BJ (cell line): ENCODE measurements at regions not wholly inside any gene's neighbourhood (a gene's known extent, or its start where the extent isn't known, plus 50 kb on each side); places are given as distances from the start of the nearest gene placed in this dataset.

Experiments
- CTCF ChIA-PET: fragments of 350-600 bp; formaldehyde crosslinking; extraction: SDS; loops from one replicate; lab custom pipeline; 2021; ENCODE audit warnings: antibody characterized with exemption, inconsistent platforms; lab: Yijun Ruan, JAX
- POLR2A ChIA-PET: fragments of 300-600 bp; sonication (Branson Sonifier 250); formaldehyde crosslinking; extraction: SDS; loops from one replicate; lab custom pipeline; 2021; ENCODE audit warnings: antibody characterized with exemption; lab: Charles Lee
- DNase-seq: peaks from one replicate; pipeline ENCODE4 v3.0.0-alpha.2; 2011; ENCODE audit warnings: low read depth
- H3K27me3 ChIP-seq: 2 replicates; pipeline ENCODE4 v1.6.0; 2011; ENCODE audit warnings: low read length; ENCODE audit not compliant: control insufficient read depth, insufficient read depth
- H3K36me3 ChIP-seq: 2 replicates; pipeline ENCODE4 v1.5.1; 2011; ENCODE audit warnings: low read length; ENCODE audit not compliant: control insufficient read depth, insufficient read depth
- H3K4me3 ChIP-seq: 2 replicates; pipeline ENCODE4 v1.5.1; 2011; ENCODE audit warnings: low read depth, mild to moderate bottlenecking, control low read depth, low read length
- TF ChIP-seq, protein P1 (sequence below): IDR thresholded peaks from 2 replicates; pipeline ENCODE4 v1.5.1; 2011; ENCODE audit warnings: low read depth, mild to moderate bottlenecking, control low read depth, inconsistent platforms, low read length, moderate library complexity; ENCODE audit not compliant: insufficient read depth

DNA sequence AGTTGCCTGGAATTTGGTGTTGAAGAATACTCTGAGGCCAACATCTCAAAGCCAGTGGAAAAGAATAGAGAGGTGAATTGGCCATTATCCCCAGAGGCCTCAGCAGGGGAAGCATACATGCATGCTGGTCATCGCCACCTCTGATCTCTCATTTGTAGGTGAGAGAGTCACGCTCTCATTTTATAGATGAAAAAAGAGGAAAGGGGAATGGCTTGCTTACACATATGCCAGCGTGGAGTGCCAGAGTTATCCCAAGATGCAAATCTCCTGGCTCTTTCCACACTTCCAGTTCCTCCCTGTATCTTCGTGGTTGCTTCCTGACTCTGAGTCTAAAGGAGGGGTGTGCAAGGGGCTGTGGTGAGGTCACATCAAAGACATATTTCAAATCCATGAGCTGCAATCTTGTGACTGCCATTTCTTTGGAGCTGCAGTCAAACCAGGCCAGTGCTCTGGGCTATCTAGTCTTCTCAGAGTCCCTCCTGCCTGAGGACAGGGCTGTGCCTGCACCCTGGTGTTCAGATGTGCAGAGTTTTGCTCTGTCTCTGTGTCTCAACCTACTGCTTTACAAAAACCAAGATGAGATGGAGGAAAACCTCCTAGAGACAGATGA lies 324.7 kb downstream of the MYCN start:
- H3K4me3 ChIP-seq, result no peak overlapping the region

DNA sequence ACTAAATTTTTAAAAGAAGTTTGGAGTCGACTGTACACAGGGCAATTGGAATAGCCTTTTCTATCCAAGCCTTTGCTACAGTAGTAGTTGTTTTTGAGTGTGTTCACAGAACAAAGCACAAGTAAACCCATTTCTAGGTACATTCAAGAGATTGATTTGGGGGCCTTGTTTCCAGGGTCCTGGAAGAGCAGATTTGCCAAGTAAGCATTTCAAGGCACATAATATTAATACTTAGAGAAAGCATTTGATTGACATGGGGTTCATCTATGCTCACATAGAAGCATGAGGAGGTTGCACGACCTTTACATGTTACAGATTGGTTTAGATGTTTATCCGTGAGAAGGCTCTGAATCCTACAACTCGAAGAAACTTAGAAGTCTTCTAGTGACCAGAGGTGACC lies 324.1 kb downstream of the MYCN start:
- ChIA-PET CTCF (no interaction called here), POLR2A (no interaction called here)
- Histone ChIP-seq H3K36me3 (no peaks in the 10 kb centered on the region), H3K4me3 (no peak overlapping the region), H3K27me3 (no peaks in the 10 kb centered on the region)
- no peak for DNase-seq
- TF ChIP-seq, protein P1, sequence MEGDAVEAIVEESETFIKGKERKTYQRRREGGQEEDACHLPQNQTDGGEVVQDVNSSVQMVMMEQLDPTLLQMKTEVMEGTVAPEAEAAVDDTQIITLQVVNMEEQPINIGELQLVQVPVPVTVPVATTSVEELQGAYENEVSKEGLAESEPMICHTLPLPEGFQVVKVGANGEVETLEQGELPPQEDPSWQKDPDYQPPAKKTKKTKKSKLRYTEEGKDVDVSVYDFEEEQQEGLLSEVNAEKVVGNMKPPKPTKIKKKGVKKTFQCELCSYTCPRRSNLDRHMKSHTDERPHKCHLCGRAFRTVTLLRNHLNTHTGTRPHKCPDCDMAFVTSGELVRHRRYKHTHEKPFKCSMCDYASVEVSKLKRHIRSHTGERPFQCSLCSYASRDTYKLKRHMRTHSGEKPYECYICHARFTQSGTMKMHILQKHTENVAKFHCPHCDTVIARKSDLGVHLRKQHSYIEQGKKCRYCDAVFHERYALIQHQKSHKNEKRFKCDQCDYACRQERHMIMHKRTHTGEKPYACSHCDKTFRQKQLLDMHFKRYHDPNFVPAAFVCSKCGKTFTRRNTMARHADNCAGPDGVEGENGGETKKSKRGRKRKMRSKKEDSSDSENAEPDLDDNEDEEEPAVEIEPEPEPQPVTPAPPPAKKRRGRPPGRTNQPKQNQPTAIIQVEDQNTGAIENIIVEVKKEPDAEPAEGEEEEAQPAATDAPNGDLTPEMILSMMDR, result no peak

More for the DNA sequence above, 324.7 kb downstream of the MYCN start:
- ChIA-PET POLR2A (no interaction called here), CTCF (no interaction called here)
- TF ChIP-seq, protein P1, result no peak
- Histone ChIP-seq H3K36me3 (no peaks in the 10 kb centered on the region), H3K27me3 (no peaks in the 10 kb centered on the region)
- DNase-seq, result no peak

DNA sequence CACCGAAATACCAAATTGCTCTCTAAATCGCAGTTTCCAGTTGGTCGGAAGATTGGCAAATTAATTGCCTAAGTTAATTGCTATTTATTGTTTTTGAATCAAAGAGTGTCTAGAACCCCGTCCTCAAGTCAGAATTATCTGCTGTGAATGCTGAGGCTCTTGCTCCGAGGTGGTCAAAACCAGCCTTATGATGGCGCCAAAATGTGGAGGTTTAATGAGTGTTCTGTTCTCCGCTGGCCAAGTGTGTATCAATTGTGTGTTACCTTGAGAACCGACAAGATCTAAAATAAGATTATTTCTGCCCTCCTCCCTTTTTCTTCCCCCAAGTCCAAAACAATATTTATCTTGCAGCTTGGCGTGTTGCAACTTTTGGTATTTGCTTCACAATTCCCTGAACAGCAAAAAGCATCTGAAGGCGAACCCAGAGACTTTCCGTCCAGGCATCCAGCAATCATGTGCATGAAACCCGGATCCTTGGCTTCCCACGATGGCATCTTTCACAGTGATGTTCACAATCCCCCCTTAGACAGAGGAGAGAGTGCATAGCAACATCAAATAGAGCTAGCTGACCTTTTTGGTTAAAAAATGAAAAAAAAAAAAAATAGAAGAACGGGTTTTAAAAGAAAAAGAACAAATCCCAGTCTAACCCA lies 323.0 kb downstream of the MYCN start:
- TF ChIP-seq, protein P1, result no peak
- Histone ChIP-seq H3K27me3 (no peaks in the 10 kb centered on the region), H3K36me3 (no peaks in the 10 kb centered on the region), H3K4me3 (no peak overlapping the region)
- no peak for DNase-seq
- POLR2A ChIA-PET, result no interaction called here
- CTCF ChIA-PET, result no interaction called here

DNA sequence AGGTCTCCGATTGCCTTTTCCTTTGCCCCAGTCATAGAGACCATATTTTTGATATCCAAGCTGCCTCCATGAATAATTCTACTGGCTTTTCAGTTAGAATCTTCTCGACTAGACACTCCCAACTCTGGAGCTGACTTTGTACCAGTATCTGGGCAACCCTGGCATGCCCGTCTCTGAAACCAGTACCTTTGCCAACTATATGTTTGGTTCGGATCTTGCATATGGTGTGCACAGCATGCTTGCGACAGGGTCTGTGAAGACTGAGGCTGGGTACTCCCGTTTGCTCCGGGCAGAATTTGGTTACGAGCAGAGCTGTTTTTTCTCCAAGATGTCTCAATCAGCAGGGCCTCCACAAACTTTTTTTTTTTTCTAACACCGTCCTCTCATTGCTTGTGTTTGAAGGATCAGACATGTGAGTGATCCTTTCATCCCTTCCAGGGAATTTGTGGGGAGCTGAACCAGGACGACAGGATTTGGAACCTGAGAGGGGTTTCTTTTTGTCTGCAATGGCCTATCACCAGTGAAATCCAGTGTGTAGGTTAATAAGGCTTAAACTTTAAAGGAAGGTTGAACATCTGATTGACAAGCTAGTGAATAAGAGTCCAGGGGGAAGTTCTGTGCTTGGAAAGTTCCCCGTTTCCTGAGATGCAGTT lies 322.3 kb downstream of the MYCN start:
- TF ChIP-seq, protein P1, result no peak
- H3K4me3 ChIP-seq, result no peak overlapping the region
- DNase-seq, result no peak
- CTCF ChIA-PET, result interaction anchor here (1.1 kb wide), 1 partner anchor 12 kb away, joined by 3 read pairs; no protein-coding TSS in a partner anchor
- POLR2A ChIA-PET, result no interaction called here
- H3K27me3 ChIP-seq, result no peaks in the 10 kb centered on the region
- no peaks in the 10 kb centered on the region for H3K36me3 ChIP-seq

DNA sequence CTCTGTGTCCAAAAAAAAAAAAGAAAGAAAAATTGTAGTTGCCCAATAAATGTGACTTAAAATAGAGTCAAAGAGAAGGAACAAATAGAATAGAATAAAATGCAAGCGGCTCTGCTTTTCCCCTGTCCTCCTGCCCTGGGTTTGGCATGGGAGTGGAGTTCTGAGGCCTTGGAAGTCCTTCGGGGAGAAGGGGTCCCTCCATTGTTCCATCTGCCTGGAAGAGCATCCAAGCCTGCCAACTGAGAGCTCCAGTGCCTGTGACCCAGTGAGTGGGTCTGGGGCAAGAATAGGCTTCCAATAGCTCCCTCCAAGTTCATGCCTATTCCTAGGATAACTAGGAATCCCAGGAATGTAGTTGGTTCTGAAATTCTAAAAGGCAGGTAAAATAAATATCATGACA lies 321.4 kb downstream of the MYCN start:
- ChIA-PET CTCF (interaction anchor here (1.1 kb wide), 1 partner anchor 13 kb away, joined by 3 read pairs; no protein-coding TSS in a partner anchor), POLR2A (no interaction called here)
- no peak for DNase-seq
- Histone ChIP-seq H3K4me3 (no peak overlapping the region), H3K36me3 (no peaks in the 10 kb centered on the region), H3K27me3 (no peaks in the 10 kb centered on the region)
- TF ChIP-seq, protein P1, result no peak
